ENCODE measurements at regions not wholly inside any gene's neighbourhood (a gene's known extent, or its start where the extent isn't known, plus 50 kb on each side); places are given as distances from the start of the nearest gene placed in this dataset.
"Not testable (repeated sequence)": the region's sequence is repeated elsewhere in the genome, so short reads cannot be mapped to it uniquely, and the experiment has no call there.

GRCh38 chr3:44028-44676, 152.4 kb upstream of the CHL1 start:
- H3K9ac ChIP-seq (ENCODE audit: insufficient read length) = no peak overlapping the region
- H3K4me3 ChIP-seq = no peak overlapping the region
- H3K9me3 ChIP-seq (ENCODE audit: low read depth, low read length) = no peaks in the 10 kb centered on the region
- no peaks in the 10 kb centered on the region for H3K36me3 ChIP-seq (ENCODE audit: insufficient read depth, low read length)
- no peak overlapping the region for H3K27ac ChIP-seq
- no peak for DNase-seq (ENCODE audit: low read depth, low spot score)
- TF ChIP-seq EZH2 (IDR thresholded peaks at IDR 0.05) (no peak), FOXP2 (optimal IDR thresholded peaks at IDR 0.05; ENCODE audit: control extremely low read depth, extremely low read length, insufficient read depth) (no peak), POLR2AphosphoS5 (IDR thresholded peaks at IDR 0.05; ENCODE audit: borderline replicate concordance, low read depth, low read length) (no peak)

- DNase-seq (ENCODE audit: low read depth, low spot score); H3K9ac ChIP-seq (ENCODE audit: insufficient read length); H3K36me3 ChIP-seq (ENCODE audit: insufficient read depth, low read length); H3K4me3 ChIP-seq; H3K27ac ChIP-seq; H3K9me3 ChIP-seq (ENCODE audit: low read depth, low read length): not testable (repeated sequence)
Measured at GRCh38 chr3:44941-45340, 151.6 kb upstream of the CHL1 start.

GRCh38 chr3:46576-46975, 150.0 kb upstream of the CHL1 start:
- TF ChIP-seq POLR2AphosphoS5 (IDR thresholded peaks at IDR 0.05; ENCODE audit: borderline replicate concordance, low read depth, low read length) = no peak
- TF ChIP-seq FOXP2 (optimal IDR thresholded peaks at IDR 0.05; ENCODE audit: control extremely low read depth, extremely low read length, insufficient read depth) = no peak
- no peak for TF ChIP-seq EZH2 (IDR thresholded peaks at IDR 0.05)

GRCh38 chr3:53441-53840, 143.1 kb upstream of the CHL1 start:
- H3K36me3 ChIP-seq (ENCODE audit: insufficient read depth, low read length); H3K4me3 ChIP-seq; H3K9ac ChIP-seq (ENCODE audit: insufficient read length); DNase-seq (ENCODE audit: low read depth, low spot score); H3K9me3 ChIP-seq (ENCODE audit: low read depth, low read length); H3K27ac ChIP-seq: not testable (repeated sequence)

More at GRCh38 chr3:46576-46975, 150.0 kb upstream of the CHL1 start:
- Histone ChIP-seq H3K4me3 (no peak overlapping the region), H3K36me3 (ENCODE audit: insufficient read depth, low read length) (no peaks in the 10 kb centered on the region), H3K27ac (no peak overlapping the region), H3K9ac (ENCODE audit: insufficient read length) (no peak overlapping the region), H3K9me3 (ENCODE audit: low read depth, low read length) (no peaks in the 10 kb centered on the region)
- DNase-seq (ENCODE audit: low read depth, low spot score) = no peak

GRCh38 chr3:54240-54639, 142.3 kb upstream of the CHL1 start:
- Histone ChIP-seq H3K9ac (ENCODE audit: insufficient read length) (no peak overlapping the region), H3K27ac (no peak overlapping the region), H3K36me3 (ENCODE audit: insufficient read depth, low read length) (no peaks in the 10 kb centered on the region), H3K9me3 (ENCODE audit: low read depth, low read length) (no peaks in the 10 kb centered on the region), H3K4me3 (no peak overlapping the region)
- DNase-seq (ENCODE audit: low read depth, low spot score) = no peak
- TF ChIP-seq POLR2AphosphoS5 (IDR thresholded peaks at IDR 0.05; ENCODE audit: borderline replicate concordance, low read depth, low read length) (no peak), FOXP2 (optimal IDR thresholded peaks at IDR 0.05; ENCODE audit: control extremely low read depth, extremely low read length, insufficient read depth) (no peak), EZH2 (IDR thresholded peaks at IDR 0.05) (no peak)

GRCh38 chr3:56672-57071, 139.9 kb upstream of the CHL1 start:
- Histone ChIP-seq H3K36me3 (ENCODE audit: insufficient read depth, low read length) (no peaks in the 10 kb centered on the region), H3K9ac (ENCODE audit: insufficient read length) (no peak overlapping the region), H3K4me3 (no peak overlapping the region), H3K27ac (no peak overlapping the region), H3K9me3 (ENCODE audit: low read depth, low read length) (no peaks in the 10 kb centered on the region)
- no peak for TF ChIP-seq EZH2 (IDR thresholded peaks at IDR 0.05)
- TF ChIP-seq FOXP2 (optimal IDR thresholded peaks at IDR 0.05; ENCODE audit: control extremely low read depth, extremely low read length, insufficient read depth) = no peak
- no peak for TF ChIP-seq POLR2AphosphoS5 (IDR thresholded peaks at IDR 0.05; ENCODE audit: borderline replicate concordance, low read depth, low read length)
- no peak for DNase-seq (ENCODE audit: low read depth, low spot score)

- H3K9me3 ChIP-seq (ENCODE audit: low read depth, low read length) = no peaks in the 10 kb centered on the region
- no peak overlapping the region for H3K27ac ChIP-seq
- TF ChIP-seq EZH2 (IDR thresholded peaks at IDR 0.05) = no peak
- no peak for TF ChIP-seq FOXP2 (optimal IDR thresholded peaks at IDR 0.05; ENCODE audit: control extremely low read depth, extremely low read length, insufficient read depth)
- no peak for TF ChIP-seq POLR2AphosphoS5 (IDR thresholded peaks at IDR 0.05; ENCODE audit: borderline replicate concordance, low read depth, low read length)
- H3K4me3 ChIP-seq = no peak overlapping the region
- no peak for DNase-seq (ENCODE audit: low read depth, low spot score)
- H3K36me3 ChIP-seq (ENCODE audit: insufficient read depth, low read length) = no peaks in the 10 kb centered on the region
- no peak overlapping the region for H3K9ac ChIP-seq (ENCODE audit: insufficient read length)
Measured at GRCh38 chr3:59854-60253, 136.7 kb upstream of the CHL1 start.

- Histone ChIP-seq H3K4me3 (no peak overlapping the region), H3K9me3 (ENCODE audit: low read depth, low read length) (no peaks in the 10 kb centered on the region), H3K9ac (ENCODE audit: insufficient read length) (no peak overlapping the region), H3K36me3 (ENCODE audit: insufficient read depth, low read length) (no peaks in the 10 kb centered on the region), H3K27ac (no peak overlapping the region)
- TF ChIP-seq FOXP2 (optimal IDR thresholded peaks at IDR 0.05; ENCODE audit: control extremely low read depth, extremely low read length, insufficient read depth) (no peak), POLR2AphosphoS5 (IDR thresholded peaks at IDR 0.05; ENCODE audit: borderline replicate concordance, low read depth, low read length) (no peak), EZH2 (IDR thresholded peaks at IDR 0.05) (no peak)
- DNase-seq (ENCODE audit: low read depth, low spot score) = no peak
Measured at GRCh38 chr3:63095-63765, 133.3 kb upstream of the CHL1 start.

GRCh38 chr3:69690-70089, 126.9 kb upstream of the CHL1 start:
- Histone ChIP-seq H3K9ac (ENCODE audit: insufficient read length) (no peak overlapping the region), H3K36me3 (ENCODE audit: insufficient read depth, low read length) (no peaks in the 10 kb centered on the region), H3K4me3 (no peak overlapping the region), H3K9me3 (ENCODE audit: low read depth, low read length) (no peaks in the 10 kb centered on the region), H3K27ac (no peak overlapping the region)
- no peak for TF ChIP-seq FOXP2 (optimal IDR thresholded peaks at IDR 0.05; ENCODE audit: control extremely low read depth, extremely low read length, insufficient read depth)
- TF ChIP-seq EZH2 (IDR thresholded peaks at IDR 0.05) = no peak
- TF ChIP-seq POLR2AphosphoS5 (IDR thresholded peaks at IDR 0.05; ENCODE audit: borderline replicate concordance, low read depth, low read length) = no peak
- DNase-seq (ENCODE audit: low read depth, low spot score) = no peak
